KOPT-K1 (cell line): ENCODE measurements at regions not wholly inside any gene's neighbourhood (a gene's known extent, or its start where the extent isn't known, plus 50 kb on each side); places are given as distances from the start of the nearest gene placed in this dataset.

Experiments used
- H3K27ac ChIP-seq: fragments of 200-600 bp; sonication (generic); 2 replicates; pipeline ENCODE4 v1.5.1; 2016; ENCODE audit warnings: antibody characterized with exemption, mild to moderate bottlenecking, low read depth, low read length; ENCODE audit not compliant: poor library complexity, severe bottlenecking
- H3K36me3 ChIP-seq: fragments of 200-600 bp; sonication (generic); 2 replicates; pipeline ENCODE4 v1.5.1; 2017; ENCODE audit warnings: antibody characterized with exemption, mild to moderate bottlenecking, low read length, moderate library complexity; ENCODE audit not compliant: insufficient read depth
- H3K9me3 ChIP-seq: fragments of 200-600 bp; sonication (generic); 2 replicates; pipeline ENCODE4 v1.5.1; 2017; ENCODE audit warnings: antibody characterized with exemption, low read length, mild to moderate bottlenecking; ENCODE audit not compliant: insufficient read depth, poor library complexity, severe bottlenecking

DNA sequence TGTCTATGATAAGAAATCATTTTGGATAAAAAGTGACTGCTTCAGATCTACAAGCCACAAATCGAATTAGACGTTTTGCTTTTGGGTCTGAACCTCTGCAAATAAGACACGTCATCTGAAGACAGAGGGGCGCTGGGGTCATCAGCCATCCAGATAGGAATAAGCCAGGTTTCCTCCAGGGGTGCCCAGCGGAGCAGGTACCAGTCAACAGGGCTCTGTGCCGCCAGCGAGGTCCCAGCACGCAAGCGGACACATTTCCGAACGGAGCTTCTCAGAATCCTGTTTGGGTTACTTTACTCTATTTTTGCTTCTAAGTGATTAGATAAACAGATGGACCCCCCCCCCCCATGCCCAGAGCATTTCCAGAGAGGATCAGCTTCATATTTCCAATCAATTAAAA, 873.8 kb downstream of the BRD1 start:
- H3K9me3 ChIP-seq = no peaks in the 10 kb centered on the region
- H3K27ac ChIP-seq = no peak overlapping the region
- H3K36me3 ChIP-seq = no peaks in the 10 kb centered on the region

DNA sequence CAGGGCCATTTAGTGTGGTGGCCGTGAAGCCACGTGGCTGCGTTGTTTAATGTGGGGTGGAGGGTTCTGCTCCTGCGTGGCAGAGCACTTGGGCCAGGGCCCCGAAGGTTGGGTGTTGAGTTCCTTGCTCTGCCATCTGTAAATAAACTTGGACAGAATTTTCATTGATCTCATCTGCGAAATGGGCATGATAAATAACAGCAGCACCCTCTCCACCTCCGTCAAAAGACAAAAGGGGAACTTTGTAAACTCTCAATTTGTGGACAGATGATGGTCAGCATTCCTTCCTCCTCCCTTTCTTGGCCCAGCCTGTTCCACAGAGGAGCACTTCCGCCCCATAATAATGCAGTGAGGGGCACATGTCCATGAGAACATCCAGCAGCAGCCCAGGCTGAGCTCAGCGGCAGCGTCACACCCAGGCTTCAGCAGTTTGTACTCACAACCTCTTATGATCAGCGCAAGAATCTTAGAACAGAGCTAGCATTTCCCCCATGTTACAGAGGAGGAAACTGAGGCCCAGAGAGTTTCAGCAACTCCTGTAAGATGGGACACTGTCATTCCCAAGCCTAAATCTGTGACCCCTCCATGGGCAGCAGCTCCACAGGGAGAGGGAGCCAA, 874.5 kb downstream of the BRD1 start:
- Histone ChIP-seq H3K36me3 (no peaks in the 10 kb centered on the region), H3K27ac (no peak overlapping the region), H3K9me3 (no peaks in the 10 kb centered on the region)

- H3K27ac ChIP-seq = no peak overlapping the region
- no peaks in the 10 kb centered on the region for H3K9me3 ChIP-seq
These were observed 875.2 kb downstream of the BRD1 start for GRCh38 chr22:48952256-48953102.

GRCh38 chr22:48951836-48952235, 875.8 kb downstream of the BRD1 start:
- H3K9me3 ChIP-seq = no peaks in the 10 kb centered on the region
- no peaks in the 10 kb centered on the region for H3K36me3 ChIP-seq
- no peak overlapping the region for H3K27ac ChIP-seq

More at GRCh38 chr22:48952256-48953102, 875.2 kb downstream of the BRD1 start:
- no peaks in the 10 kb centered on the region for H3K36me3 ChIP-seq

DNA sequence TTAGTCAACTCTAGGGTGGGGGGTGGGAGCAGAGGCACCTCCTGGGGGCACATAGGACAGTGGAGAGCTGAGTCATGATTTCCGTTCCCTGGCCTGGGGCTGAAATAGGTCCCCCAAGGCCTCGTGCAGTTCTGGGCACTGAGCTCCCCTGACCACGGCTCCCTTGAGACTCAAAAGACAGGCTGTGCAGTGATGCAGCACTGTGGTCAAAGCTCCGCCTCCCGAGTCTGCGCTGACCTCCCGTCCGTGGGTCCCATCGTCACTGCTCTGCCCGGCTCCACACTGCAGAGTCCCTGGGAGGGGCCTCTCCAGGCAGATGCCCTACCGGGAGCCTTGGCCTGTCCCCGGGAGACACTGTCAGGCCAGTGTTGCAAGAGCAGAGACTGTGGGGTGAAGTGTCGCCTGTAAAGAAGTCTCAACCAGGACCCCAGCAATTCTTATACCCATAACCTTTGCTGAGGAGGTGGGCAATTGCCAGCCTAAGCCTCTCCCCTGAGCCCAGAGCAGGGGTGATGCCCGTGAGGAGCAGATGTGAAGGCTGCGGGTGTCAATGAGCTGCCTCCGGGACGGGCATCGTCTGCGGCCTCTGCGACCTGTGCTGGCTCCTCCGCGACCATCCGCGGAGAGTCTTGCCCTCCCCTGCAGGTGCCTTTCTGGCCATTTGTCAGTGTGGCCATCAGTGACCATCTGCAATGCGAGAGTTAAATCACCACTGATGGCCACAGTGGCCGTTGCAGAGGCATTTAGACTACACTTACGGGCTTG, 877.3 kb downstream of the BRD1 start:
- Histone ChIP-seq H3K27ac (no peak overlapping the region), H3K36me3 (no peaks in the 10 kb centered on the region), H3K9me3 (no peaks in the 10 kb centered on the region)

DNA sequence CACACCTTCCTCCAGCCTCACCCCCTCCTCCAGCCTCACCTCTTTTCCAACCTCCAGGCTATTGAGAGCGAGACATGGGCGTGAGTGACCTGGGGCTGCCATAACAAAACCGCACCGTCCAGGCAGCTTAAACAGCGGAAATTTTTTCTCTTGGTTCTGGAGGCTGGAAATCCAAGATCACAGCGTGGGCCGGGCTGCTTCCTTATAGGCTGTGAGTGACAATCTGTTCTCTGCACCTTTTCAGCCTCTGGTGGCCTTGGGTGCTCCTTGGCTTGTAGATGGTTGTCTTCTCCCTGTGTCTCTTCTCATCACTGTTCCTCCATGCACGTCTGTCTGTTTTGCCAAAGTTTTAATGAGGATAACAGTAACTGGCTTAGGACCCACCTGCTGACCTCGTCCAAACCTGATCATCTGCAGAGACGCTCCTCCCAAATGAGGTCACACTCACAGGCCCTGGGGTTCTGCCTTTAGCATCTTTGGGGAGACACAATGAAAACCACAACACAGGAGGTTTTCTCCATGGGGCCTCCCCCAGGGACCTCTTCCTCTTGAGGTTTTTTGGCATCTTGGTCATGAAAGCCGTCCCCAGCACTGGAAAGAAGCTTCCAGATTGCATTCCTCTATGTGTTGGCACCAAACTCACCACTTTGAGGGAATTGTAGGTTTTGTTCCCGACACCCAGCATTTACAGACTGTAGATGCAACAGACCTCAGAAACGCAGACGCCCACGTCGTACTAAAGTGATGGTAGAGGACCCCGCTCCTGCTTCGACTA, 878.1 kb downstream of the BRD1 start:
- Histone ChIP-seq H3K27ac (no peak overlapping the region), H3K36me3 (no peaks in the 10 kb centered on the region), H3K9me3 (no peaks in the 10 kb centered on the region)

GRCh38 chr22:48948575-48949170, 879.0 kb downstream of the BRD1 start:
- no peaks in the 10 kb centered on the region for H3K9me3 ChIP-seq
- H3K36me3 ChIP-seq = no peaks in the 10 kb centered on the region
- H3K27ac ChIP-seq = no peak overlapping the region

GRCh38 chr22:48947636-48948035, 880.0 kb downstream of the BRD1 start:
- Histone ChIP-seq H3K27ac (no peak overlapping the region), H3K9me3 (no peaks in the 10 kb centered on the region), H3K36me3 (no peaks in the 10 kb centered on the region)

GRCh38 chr22:48945621-48946458, 881.8 kb downstream of the BRD1 start:
- Histone ChIP-seq H3K9me3 (no peaks in the 10 kb centered on the region), H3K27ac (no peak overlapping the region), H3K36me3 (no peaks in the 10 kb centered on the region)

GRCh38 chr22:48944751-48945620, 882.7 kb downstream of the BRD1 start:
- Histone ChIP-seq H3K9me3 (no peaks in the 10 kb centered on the region), H3K36me3 (no peaks in the 10 kb centered on the region), H3K27ac (no peak overlapping the region)

GRCh38 chr22:48944433-48944750, 883.3 kb downstream of the BRD1 start:
- H3K27ac ChIP-seq = no peak overlapping the region
- no peaks in the 10 kb centered on the region for H3K36me3 ChIP-seq
- H3K9me3 ChIP-seq = no peaks in the 10 kb centered on the region

DNA sequence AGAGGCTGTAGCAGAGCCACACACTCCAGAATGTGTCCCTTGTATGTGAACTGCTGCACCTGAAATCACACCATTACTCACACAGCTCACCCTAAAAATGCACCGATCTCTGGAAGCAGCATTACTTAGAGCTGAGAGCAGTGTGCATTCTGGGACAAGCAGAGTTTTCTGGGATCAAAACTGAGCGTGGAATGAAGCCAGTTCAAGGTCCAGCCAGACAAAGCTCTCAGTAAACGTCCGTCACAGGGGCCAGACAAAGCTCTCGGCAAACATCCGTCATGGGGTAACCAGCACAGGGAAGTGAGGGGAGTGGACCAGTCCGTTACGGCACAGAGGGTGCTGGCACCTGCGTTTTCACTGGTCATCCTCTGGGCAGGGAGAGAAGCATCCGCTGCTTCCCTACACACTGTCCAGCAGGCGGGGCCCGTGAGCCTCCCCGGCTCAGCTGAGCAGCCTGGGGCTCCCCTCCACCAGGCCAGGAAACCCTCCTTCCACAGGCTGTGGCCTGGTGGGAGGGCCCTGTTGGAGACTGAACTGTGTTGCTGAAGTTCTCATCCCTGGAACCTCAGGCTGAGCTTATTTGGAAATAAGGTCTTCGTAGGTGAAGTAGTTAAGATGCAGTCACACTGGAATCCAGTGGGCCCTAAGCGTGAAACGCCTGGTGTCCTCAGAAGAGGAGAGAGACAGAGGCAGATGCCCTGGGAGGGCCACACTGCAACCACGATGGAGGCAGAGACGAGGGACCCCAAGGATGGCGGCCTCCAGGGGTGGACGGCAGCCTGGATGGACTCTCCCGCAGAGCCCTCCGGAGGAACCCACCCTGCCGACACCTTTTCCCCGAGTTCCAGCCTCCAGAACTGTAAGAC, 883.9 kb downstream of the BRD1 start:
- Histone ChIP-seq H3K9me3 (no peaks in the 10 kb centered on the region), H3K27ac (no peak overlapping the region), H3K36me3 (no peaks in the 10 kb centered on the region)
